HEK293 (cell line): ENCODE measurements at regions not wholly inside any gene's neighbourhood (a gene's known extent, or its start where the extent isn't known, plus 50 kb on each side); places are given as distances from the start of the nearest gene placed in this dataset.

ENCODE experiments used
- KLF16 ChIP-seq: fragments of 450-650 bp; formaldehyde crosslinking; IDR thresholded peaks from 2 replicates; pipeline ENCODE4 v1.5.1; 2017; ENCODE audit warnings: missing biosample characterization, missing genetic modification characterization
- REPIN1 ChIP-seq: fragments of 450-650 bp; formaldehyde crosslinking; IDR thresholded peaks from 2 replicates; pipeline ENCODE4 v1.5.1; 2017; ENCODE audit warnings: missing biosample characterization, missing genetic modification characterization, low read depth
- ZBTB1 ChIP-seq: fragments of 450-650 bp; formaldehyde crosslinking; IDR thresholded peaks from 2 replicates; pipeline ENCODE4 v1.5.1; 2016; ENCODE audit warnings: missing biosample characterization, missing genetic modification characterization
- ZNF114 ChIP-seq: fragments of 450-650 bp; formaldehyde crosslinking; IDR thresholded peaks from 2 replicates; pipeline ENCODE4 v1.5.0; 2017; ENCODE audit warnings: missing biosample characterization, missing genetic modification characterization
- ZNF223 ChIP-seq: fragments of 450-650 bp; formaldehyde crosslinking; IDR thresholded peaks from 2 replicates; pipeline ENCODE4 v1.5.1; 2016; ENCODE audit warnings: missing biosample characterization, missing genetic modification characterization
- ZNF292 ChIP-seq: fragments of 450-650 bp; formaldehyde crosslinking; IDR thresholded peaks from 2 replicates; pipeline ENCODE4 v1.5.1; 2016; ENCODE audit warnings: low read depth, missing biosample characterization, missing genetic modification characterization, borderline replicate concordance
- ZNF341 ChIP-seq: fragments of 450-650 bp; formaldehyde crosslinking; IDR thresholded peaks from 2 replicates; pipeline ENCODE4; 2016; ENCODE audit warnings: low read depth, missing biosample characterization, missing genetic modification characterization
- ZNF501 ChIP-seq: fragments of 450-650 bp; formaldehyde crosslinking; IDR thresholded peaks from 2 replicates; pipeline ENCODE4 v1.5.1; 2016; ENCODE audit warnings: missing biosample characterization, missing genetic modification characterization
- ZNF521 ChIP-seq: fragments of 450-650 bp; formaldehyde crosslinking; IDR thresholded peaks from 2 replicates; pipeline ENCODE4 v1.5.1; 2017; ENCODE audit warnings: missing biosample characterization, mild to moderate bottlenecking, missing genetic modification characterization
- ZNF571 ChIP-seq: fragments of 450-650 bp; formaldehyde crosslinking; IDR thresholded peaks from 2 replicates; pipeline ENCODE4 v1.5.0; 2017; ENCODE audit warnings: missing biosample characterization, missing genetic modification characterization
- ZNF621 ChIP-seq: fragments of 450-650 bp; formaldehyde crosslinking; IDR thresholded peaks from 2 replicates; pipeline ENCODE4 v1.5.1; 2017; ENCODE audit warnings: missing biosample characterization, missing genetic modification characterization
- ZSCAN16 ChIP-seq: fragments of 450-650 bp; formaldehyde crosslinking; IDR thresholded peaks from 2 replicates; pipeline ENCODE4 v1.5.1; 2016; ENCODE audit warnings: missing biosample characterization, missing genetic modification characterization
- TF ChIP-seq, protein P1 (sequence below): fragments of 450-650 bp; formaldehyde crosslinking; IDR thresholded peaks from 2 replicates; pipeline ENCODE4 v1.5.1; 2016; ENCODE audit warnings: missing biosample characterization, missing genetic modification characterization
- TF ChIP-seq, protein P2 (sequence below): fragments of 450-650 bp; formaldehyde crosslinking; IDR thresholded peaks from 2 replicates; pipeline ENCODE4 v1.5.1; 2016; ENCODE audit warnings: missing biosample characterization, missing genetic modification characterization
- TF ChIP-seq, protein P3 (sequence below): fragments of 450-650 bp; formaldehyde crosslinking; IDR thresholded peaks from 2 replicates; pipeline ENCODE4 v1.5.1; 2016; ENCODE audit warnings: missing biosample characterization, missing genetic modification characterization
- TF ChIP-seq, protein P4 (sequence below): fragments of 450-650 bp; formaldehyde crosslinking; IDR thresholded peaks from 2 replicates; pipeline ENCODE4 v1.5.1; 2016; ENCODE audit warnings: missing biosample characterization, missing genetic modification characterization
- TF ChIP-seq, protein P5 (sequence below): fragments of 450-650 bp; formaldehyde crosslinking; IDR thresholded peaks from 2 replicates; pipeline ENCODE4 v1.5.1; 2016; ENCODE audit warnings: missing biosample characterization, missing genetic modification characterization
- TF ChIP-seq, protein P6 (sequence below): fragments of 450-650 bp; formaldehyde crosslinking; IDR thresholded peaks from 2 replicates; pipeline ENCODE4 v1.5.1; 2016; ENCODE audit warnings: missing biosample characterization, missing genetic modification characterization
- TF ChIP-seq, protein P7 (sequence below): fragments of 450-650 bp; formaldehyde crosslinking; IDR thresholded peaks from 2 replicates; pipeline ENCODE4 v1.5.1; 2016; ENCODE audit warnings: missing biosample characterization, missing genetic modification characterization, low read depth
- TF ChIP-seq, protein P8 (sequence below): fragments of 450-650 bp; formaldehyde crosslinking; IDR thresholded peaks from 2 replicates; pipeline ENCODE4 v1.5.1; 2016; ENCODE audit warnings: missing biosample characterization, missing genetic modification characterization

DNA sequence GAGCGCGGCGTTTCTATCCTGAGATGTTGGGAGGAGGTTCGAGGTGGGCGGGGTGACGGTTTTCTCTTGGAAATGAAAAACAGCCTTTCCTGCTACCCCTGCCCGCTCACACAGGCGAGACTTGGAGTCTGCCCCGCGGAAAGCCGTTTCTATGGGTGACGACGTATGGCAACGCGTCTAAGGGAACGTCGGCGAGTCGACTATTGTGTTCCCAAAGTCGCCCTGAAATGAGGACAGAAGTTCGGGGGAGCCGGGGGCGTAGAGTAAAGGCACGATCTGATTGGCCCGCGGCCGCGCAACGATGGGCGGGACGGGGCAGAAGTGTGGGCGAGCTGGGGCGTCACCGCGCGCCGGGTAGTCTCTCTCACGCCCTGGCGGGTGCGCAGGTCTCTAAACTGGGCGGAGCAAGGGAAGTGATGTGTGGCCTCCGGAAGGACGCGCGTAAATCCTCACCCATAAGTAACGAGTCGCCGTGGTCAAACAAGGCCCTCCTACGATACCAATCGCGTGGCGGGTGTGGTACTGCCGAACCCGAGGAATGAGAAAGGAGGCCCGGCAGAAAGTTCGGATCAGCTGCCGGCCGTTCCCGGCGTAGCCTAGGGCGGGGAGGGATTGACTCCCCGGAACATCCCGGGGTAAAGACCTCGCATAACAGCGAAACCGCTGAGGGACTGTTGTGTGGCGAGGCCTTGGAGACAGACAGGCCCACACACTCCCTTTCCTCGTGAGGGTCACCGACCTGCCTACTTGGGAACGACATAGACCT lies 89.6 kb downstream of the FAM161A start (continued):
- no peak for TF ChIP-seq ZNF621 (tag by site-specific recombination)
- TF ChIP-seq, protein P1, sequence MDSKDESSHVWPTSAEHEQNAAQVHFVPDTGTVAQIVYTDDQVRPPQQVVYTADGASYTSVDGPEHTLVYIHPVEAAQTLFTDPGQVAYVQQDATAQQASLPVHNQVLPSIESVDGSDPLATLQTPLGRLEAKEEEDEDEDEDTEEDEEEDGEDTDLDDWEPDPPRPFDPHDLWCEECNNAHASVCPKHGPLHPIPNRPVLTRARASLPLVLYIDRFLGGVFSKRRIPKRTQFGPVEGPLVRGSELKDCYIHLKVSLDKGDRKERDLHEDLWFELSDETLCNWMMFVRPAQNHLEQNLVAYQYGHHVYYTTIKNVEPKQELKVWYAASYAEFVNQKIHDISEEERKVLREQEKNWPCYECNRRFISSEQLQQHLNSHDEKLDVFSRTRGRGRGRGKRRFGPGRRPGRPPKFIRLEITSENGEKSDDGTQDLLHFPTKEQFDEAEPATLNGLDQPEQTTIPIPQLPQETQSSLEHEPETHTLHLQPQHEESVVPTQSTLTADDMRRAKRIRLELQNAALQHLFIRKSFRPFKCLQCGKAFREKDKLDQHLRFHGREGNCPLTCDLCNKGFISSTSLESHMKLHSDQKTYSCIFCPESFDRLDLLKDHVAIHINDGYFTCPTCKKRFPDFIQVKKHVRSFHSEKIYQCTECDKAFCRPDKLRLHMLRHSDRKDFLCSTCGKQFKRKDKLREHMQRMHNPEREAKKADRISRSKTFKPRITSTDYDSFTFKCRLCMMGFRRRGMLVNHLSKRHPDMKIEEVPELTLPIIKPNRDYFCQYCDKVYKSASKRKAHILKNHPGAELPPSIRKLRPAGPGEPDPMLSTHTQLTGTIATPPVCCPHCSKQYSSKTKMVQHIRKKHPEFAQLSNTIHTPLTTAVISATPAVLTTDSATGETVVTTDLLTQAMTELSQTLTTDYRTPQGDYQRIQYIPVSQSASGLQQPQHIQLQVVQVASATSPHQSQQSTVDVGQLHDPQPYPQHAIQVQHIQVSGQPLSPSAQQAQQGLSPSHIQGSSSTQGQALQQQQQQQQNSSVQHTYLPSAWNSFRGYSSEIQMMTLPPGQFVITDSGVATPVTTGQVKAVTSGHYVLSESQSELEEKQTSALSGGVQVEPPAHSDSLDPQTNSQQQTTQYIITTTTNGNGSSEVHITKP (tag by site-specific recombination), result peak; percentile 97
- TF ChIP-seq, protein P2, sequence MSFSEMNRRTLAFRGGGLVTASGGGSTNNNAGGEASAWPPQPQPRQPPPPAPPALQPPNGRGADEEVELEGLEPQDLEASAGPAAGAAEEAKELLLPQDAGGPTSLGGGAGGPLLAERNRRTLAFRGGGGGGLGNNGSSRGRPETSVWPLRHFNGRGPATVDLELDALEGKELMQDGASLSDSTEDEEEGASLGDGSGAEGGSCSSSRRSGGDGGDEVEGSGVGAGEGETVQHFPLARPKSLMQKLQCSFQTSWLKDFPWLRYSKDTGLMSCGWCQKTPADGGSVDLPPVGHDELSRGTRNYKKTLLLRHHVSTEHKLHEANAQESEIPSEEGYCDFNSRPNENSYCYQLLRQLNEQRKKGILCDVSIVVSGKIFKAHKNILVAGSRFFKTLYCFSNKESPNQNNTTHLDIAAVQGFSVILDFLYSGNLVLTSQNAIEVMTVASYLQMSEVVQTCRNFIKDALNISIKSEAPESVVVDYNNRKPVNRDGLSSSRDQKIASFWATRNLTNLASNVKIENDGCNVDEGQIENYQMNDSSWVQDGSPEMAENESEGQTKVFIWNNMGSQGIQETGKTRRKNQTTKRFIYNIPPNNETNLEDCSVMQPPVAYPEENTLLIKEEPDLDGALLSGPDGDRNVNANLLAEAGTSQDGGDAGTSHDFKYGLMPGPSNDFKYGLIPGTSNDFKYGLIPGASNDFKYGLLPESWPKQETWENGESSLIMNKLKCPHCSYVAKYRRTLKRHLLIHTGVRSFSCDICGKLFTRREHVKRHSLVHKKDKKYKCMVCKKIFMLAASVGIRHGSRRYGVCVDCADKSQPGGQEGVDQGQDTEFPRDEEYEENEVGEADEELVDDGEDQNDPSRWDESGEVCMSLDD (tag by site-specific recombination), result peak; percentile 88
- peak; percentile 62 for TF ChIP-seq KLF16 (tag by site-specific recombination)
- no peak for TF ChIP-seq ZNF521 (tag by site-specific recombination)
- TF ChIP-seq ZBTB1 (tag by site-specific recombination), result no peak
- TF ChIP-seq, protein P3, sequence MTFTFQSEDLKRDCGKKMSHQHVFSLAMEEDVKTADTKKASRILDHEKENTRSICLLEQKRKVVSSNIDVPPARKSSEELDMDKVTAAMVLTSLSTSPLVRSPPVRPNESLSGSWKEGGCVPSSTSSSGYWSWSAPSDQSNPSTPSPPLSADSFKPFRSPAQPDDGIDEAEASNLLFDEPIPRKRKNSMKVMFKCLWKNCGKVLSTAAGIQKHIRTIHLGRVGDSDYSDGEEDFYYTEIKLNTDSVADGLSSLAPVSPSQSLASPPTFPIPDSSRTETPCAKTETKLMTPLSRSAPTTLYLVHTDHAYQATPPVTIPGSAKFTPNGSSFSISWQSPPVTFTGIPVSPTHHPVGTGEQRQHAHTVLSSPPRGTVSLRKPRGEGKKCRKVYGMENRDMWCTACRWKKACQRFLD, result no peak
- TF ChIP-seq, protein P4, sequence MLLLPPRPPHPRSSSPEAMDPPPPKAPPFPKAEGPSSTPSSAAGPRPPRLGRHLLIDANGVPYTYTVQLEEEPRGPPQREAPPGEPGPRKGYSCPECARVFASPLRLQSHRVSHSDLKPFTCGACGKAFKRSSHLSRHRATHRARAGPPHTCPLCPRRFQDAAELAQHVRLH (tag by site-specific recombination), result peak; percentile 27; the same call in 1 of the 2 replicates
- TF ChIP-seq ZNF292, result no peak
- 0 out of 2 replicates have a peak, but pooled peaks have one; percentile 31 for TF ChIP-seq ZNF501
- TF ChIP-seq, protein P5, sequence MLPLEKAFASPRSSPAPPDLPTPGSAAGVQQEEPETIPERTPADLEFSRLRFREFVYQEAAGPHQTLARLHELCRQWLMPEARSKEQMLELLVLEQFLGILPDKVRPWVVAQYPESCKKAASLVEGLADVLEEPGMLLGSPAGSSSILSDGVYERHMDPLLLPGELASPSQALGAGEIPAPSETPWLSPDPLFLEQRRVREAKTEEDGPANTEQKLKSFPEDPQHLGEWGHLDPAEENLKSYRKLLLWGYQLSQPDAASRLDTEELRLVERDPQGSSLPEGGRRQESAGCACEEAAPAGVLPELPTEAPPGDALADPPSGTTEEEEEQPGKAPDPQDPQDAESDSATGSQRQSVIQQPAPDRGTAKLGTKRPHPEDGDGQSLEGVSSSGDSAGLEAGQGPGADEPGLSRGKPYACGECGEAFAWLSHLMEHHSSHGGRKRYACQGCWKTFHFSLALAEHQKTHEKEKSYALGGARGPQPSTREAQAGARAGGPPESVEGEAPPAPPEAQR (tag by site-specific recombination), result no peak
- peak; percentile 80 for TF ChIP-seq ZNF341 (tag by site-specific recombination)
- TF ChIP-seq REPIN1 (tag by site-specific recombination), result no peak
- TF ChIP-seq, protein P6, sequence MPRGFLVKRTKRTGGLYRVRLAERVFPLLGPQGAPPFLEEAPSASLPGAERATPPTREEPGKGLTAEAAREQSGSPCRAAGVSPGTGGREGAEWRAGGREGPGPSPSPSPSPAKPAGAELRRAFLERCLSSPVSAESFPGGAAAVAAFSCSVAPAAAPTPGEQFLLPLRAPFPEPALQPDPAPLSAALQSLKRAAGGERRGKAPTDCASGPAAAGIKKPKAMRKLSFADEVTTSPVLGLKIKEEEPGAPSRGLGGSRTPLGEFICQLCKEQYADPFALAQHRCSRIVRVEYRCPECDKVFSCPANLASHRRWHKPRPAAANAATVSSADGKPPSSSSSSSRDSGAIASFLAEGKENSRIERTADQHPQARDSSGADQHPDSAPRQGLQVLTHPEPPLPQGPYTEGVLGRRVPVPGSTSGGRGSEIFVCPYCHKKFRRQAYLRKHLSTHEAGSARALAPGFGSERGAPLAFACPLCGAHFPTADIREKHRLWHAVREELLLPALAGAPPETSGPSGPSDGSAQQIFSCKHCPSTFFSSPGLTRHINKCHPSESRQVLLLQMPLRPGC (tag by site-specific recombination), result no peak
- no peak for TF ChIP-seq ZNF223 (tag by site-specific recombination)
- no peak for TF ChIP-seq ZNF571
- no peak for TF ChIP-seq ZNF114 (tag by site-specific recombination)
- TF ChIP-seq, protein P7, sequence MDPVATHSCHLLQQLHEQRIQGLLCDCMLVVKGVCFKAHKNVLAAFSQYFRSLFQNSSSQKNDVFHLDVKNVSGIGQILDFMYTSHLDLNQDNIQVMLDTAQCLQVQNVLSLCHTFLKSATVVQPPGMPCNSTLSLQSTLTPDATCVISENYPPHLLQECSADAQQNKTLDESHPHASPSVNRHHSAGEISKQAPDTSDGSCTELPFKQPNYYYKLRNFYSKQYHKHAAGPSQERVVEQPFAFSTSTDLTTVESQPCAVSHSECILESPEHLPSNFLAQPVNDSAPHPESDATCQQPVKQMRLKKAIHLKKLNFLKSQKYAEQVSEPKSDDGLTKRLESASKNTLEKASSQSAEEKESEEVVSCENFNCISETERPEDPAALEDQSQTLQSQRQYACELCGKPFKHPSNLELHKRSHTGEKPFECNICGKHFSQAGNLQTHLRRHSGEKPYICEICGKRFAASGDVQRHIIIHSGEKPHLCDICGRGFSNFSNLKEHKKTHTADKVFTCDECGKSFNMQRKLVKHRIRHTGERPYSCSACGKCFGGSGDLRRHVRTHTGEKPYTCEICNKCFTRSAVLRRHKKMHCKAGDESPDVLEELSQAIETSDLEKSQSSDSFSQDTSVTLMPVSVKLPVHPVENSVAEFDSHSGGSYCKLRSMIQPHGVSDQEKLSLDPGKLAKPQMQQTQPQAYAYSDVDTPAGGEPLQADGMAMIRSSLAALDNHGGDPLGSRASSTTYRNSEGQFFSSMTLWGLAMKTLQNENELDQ (tag by site-specific recombination), result no peak
- TF ChIP-seq, protein P8, sequence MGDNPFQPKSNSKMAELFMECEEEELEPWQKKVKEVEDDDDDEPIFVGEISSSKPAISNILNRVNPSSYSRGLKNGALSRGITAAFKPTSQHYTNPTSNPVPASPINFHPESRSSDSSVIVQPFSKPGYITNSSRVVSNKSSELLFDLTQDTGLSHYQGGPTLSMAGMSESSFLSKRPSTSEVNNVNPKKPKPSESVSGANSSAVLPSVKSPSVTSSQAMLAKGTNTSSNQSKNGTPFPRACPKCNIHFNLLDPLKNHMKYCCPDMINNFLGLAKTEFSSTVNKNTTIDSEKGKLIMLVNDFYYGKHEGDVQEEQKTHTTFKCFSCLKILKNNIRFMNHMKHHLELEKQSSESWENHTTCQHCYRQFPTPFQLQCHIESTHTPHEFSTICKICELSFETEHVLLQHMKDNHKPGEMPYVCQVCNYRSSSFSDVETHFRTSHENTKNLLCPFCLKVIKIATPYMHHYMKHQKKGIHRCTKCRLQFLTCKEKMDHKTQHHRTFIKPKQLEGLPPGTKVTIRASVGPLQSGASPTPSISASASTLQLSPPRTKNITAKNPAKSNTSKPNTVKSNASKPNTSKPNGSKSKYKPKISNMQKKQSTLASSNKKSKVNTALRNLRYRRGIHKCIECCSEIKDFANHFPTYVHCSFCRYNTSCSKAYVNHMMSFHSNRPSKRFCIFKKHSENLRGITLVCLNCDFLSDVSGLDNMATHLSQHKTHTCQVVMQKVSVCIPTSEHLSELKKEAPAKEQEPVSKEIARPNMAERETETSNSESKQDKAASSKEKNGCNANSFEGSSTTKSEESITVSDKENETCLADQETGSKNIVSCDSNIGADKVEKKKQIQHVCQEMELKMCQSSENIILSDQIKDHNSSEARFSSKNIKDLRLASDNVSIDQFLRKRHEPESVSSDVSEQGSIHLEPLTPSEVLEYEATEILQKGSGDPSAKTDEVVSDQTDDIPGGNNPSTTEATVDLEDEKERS (tag by site-specific recombination), result 0 out of 2 replicates have a peak, but pooled peaks have one; percentile 31
- no peak for TF ChIP-seq ZSCAN16 (tag by site-specific recombination)
